GM12875 (cell line): ENCODE measurements at regions not wholly inside any gene's neighbourhood (a gene's known extent, or its start where the extent isn't known, plus 50 kb on each side); places are given as distances from the start of the nearest gene placed in this dataset.
"Not testable (repeated sequence)": the region's sequence is repeated elsewhere in the genome, so short reads cannot be mapped to it uniquely, and the experiment has no call there.

Source experiments
- H3K4me3 ChIP-seq: one replicate; pipeline ENCODE4 v1.5.1; 2011; ENCODE audit warnings: low read depth, low read length, control low read depth
- TF ChIP-seq, protein P1 (sequence below): IDR thresholded peaks from 2 replicates; pipeline ENCODE4 v1.5.1; 2011; ENCODE audit warnings: low read depth, mild to moderate bottlenecking, control low read depth, inconsistent platforms, low read length, moderate library complexity, borderline replicate concordance; ENCODE audit not compliant: insufficient read depth

DNA sequence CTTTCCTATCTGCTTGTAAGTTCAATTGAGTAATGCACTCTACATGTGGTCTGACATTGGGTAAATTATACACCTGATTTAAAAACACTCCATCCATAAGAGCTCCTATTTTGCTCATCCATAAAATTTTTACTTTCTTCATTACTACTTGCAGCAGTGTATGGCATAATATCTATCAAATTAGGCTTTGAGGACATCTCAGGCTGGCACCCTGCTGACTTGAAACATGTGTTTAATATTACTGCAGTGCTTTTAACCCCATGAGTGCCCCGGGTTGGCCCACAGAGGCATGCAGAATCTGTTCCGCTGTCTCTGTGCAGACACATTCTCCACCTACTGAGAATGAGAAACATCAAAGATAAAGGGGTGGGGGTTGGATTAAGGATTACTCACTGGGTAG lies 249.9 kb upstream of the DNAJC19 start:
- H3K4me3 ChIP-seq, result no peak overlapping the region
- TF ChIP-seq, protein P1, sequence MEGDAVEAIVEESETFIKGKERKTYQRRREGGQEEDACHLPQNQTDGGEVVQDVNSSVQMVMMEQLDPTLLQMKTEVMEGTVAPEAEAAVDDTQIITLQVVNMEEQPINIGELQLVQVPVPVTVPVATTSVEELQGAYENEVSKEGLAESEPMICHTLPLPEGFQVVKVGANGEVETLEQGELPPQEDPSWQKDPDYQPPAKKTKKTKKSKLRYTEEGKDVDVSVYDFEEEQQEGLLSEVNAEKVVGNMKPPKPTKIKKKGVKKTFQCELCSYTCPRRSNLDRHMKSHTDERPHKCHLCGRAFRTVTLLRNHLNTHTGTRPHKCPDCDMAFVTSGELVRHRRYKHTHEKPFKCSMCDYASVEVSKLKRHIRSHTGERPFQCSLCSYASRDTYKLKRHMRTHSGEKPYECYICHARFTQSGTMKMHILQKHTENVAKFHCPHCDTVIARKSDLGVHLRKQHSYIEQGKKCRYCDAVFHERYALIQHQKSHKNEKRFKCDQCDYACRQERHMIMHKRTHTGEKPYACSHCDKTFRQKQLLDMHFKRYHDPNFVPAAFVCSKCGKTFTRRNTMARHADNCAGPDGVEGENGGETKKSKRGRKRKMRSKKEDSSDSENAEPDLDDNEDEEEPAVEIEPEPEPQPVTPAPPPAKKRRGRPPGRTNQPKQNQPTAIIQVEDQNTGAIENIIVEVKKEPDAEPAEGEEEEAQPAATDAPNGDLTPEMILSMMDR, result no peak

DNA sequence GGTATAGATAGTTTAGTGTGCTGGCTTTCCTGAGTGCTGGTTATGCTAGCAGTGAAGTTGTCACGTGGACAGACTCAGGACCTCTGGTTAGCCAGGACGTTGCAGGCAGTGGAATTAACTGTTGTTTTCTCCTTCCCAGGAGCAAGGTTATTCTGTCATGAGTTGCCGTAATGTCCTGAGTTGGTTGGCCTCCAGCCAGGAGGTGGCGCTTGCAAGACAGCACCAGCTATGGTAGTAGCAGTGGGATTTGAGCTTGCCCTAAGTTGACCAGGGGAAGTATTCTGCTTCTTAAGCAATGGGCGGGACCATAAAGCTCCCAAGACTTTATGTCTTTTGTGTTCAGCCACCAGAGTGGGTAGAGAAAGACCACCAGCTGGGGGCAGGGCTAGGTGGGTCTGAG lies 240.7 kb upstream of the DNAJC19 start:
- TF ChIP-seq, protein P1, result 0 out of 2 replicates have a peak, but pooled peaks have one; percentile 4
- no peak overlapping the region for H3K4me3 ChIP-seq

DNA sequence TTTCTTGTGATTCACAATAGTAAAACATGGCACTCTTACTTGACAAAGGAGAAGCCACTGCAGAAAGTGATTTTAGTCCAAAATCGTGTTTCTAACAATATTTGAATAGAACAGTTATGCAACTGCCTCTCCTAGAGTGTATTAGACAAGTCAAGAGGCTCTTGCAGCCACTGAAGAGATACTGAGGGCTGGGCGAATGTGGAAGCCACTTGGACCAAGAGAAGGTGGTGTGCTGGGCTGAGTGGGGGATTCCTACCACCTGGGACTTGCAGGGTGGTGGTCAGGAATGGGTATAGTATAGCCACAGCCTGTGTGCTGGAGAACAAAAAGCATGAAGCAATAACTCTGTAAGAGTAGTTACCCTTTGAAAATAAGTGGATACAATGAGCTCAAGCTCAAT lies 223.8 kb upstream of the DNAJC19 start:
- TF ChIP-seq, protein P1, result no peak
- no peak overlapping the region for H3K4me3 ChIP-seq

DNA sequence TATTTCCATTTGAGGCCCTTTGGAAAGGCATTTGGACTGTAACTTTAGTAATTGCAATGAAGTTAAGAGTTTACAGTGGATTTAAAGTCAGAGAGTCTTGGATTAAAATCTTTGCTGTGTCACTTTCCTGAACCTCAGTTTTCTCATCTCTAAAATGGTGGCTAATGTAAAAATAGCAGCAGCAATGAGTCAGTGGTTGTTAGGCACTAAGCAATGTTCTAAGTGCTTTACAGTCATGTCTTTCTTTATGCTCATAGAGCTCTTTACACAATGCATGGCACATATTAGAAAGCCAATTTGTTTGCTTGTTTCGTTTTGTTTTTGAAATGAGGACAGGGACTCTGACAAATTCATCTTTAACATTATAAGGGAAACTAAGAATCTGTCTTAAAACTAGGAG lies 222.7 kb upstream of the DNAJC19 start:
- TF ChIP-seq, protein P1, result no peak
- H3K4me3 ChIP-seq, result no peak overlapping the region

DNA sequence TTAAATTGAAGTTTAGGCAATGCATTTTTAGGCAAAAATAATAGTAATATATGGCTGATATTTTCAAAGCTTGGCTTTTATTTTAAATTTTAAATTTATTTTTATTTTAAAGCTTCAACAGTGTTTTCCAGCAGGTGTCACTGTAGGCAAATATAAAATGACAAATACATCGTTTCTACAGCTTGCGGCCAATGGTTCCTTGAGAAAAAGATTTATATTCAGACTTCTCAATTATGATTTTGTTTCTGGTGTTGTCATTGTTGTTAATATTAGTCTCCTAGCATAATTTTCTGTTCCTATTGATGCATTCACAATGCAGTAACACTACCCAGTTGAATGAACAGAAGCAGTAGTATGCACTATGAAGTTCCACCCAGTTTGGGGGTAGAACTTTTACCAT lies 220.7 kb upstream of the DNAJC19 start:
- H3K4me3 ChIP-seq, result no peak overlapping the region
- TF ChIP-seq, protein P1, result no peak

DNA sequence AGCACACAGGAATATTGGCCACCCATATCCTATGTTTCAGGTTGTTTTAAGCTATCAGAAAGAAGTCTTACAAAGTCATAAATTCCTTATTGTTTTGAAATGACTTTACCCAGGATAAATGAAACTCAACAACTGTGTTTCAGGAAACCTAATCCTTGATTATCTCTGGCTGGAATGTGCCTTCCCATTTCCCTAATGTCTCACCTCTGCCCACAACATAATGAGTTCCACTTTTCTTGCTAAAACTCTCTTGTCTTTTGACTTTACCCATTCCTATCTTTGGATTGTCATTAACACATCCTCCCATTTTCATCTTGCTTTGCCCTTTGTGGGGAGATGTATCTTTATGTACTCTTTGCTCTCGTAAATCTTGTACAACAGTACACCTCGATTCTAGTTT lies 200.0 kb upstream of the DNAJC19 start:
- TF ChIP-seq, protein P1, result no peak
- no peak overlapping the region for H3K4me3 ChIP-seq

DNA sequence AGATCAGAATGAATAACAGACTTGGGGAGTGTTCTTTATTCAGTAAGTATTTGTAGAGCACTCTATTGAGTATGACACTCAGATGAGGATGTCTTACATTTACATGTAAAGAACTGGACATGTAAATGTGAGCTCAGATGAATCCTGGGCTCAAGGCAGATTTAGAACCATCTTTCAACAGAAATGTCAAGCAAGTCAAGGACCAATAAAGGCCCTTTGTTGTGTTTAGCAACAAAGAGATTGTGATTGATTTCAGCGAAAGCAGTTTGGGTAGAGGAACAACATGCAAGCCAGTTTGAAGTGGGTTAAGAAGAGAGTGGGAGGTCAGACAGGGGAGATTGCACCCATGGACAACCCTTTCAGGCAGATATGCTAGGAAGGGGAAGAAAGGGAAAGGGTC lies 194.2 kb upstream of the DNAJC19 start:
- TF ChIP-seq, protein P1, result no peak
- H3K4me3 ChIP-seq, result no peak overlapping the region

DNA sequence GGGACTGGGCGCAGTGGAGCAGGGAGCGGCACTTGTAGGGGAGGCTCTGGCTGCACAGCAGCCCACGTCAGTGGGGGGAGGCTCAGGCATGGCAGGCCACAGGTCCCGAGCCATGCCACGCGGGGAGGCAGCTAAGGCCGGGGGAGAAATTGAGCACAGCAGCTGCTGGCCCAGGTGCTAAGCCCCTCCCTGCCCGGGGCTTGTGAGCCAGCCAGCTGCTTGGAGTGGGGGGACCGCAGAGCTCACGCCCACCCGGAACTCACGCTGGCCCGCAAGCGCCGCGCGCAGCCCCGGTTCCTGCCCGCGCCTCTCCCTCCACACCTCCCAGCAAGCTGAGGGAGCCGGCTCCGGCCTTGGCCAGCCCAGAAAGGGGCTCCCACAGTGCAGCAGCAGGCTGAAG lies 193.5 kb upstream of the DNAJC19 start:
- H3K4me3 ChIP-seq, result not testable (repeated sequence)
